B cell (primary cell): ENCODE measurements at regions not wholly inside any gene's neighbourhood (a gene's known extent, or its start where the extent isn't known, plus 50 kb on each side); places are given as distances from the start of the nearest gene placed in this dataset.

Experiments
- EZH2 ChIP-seq: IDR thresholded peaks from 2 replicates; pipeline ENCODE4 v1.6.1; 2012; ENCODE audit warnings: borderline replicate concordance, low read depth, mild to moderate bottlenecking, moderate library complexity, low read length; ENCODE audit not compliant: insufficient read depth, poor library complexity, severe bottlenecking
- TF ChIP-seq, protein P1 (sequence below): fragments of 200-600 bp; IDR thresholded peaks from one replicate; pipeline ENCODE4 v1.8.0; 2022; ENCODE audit warnings: antibody characterized with exemption, mild to moderate bottlenecking

DNA sequence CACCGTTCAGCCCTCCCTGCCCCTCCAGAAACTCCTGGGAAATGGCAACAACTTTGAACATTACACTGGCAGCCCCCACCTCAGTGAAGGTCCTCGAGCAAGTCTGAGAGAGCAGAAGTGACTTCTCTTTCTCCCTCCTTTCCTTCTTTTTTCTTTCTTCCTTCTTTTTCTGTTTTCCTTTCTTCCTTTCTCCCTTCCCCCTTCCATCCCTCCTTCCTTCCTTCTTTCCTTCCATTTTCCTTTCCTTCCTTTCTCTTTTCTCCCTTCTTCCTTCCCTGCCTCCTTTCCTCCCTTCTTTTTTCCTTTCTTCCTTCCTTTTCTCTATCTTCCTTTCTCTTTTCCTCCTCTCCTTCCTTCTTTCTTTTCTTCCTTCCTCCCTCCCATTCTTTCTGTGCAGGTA lies 162.7 kb downstream of the UNC5CL start:
- TF ChIP-seq, protein P1, sequence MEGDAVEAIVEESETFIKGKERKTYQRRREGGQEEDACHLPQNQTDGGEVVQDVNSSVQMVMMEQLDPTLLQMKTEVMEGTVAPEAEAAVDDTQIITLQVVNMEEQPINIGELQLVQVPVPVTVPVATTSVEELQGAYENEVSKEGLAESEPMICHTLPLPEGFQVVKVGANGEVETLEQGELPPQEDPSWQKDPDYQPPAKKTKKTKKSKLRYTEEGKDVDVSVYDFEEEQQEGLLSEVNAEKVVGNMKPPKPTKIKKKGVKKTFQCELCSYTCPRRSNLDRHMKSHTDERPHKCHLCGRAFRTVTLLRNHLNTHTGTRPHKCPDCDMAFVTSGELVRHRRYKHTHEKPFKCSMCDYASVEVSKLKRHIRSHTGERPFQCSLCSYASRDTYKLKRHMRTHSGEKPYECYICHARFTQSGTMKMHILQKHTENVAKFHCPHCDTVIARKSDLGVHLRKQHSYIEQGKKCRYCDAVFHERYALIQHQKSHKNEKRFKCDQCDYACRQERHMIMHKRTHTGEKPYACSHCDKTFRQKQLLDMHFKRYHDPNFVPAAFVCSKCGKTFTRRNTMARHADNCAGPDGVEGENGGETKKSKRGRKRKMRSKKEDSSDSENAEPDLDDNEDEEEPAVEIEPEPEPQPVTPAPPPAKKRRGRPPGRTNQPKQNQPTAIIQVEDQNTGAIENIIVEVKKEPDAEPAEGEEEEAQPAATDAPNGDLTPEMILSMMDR: no peak
- TF ChIP-seq EZH2: no peak
